ENCODE measurements at regions not wholly inside any gene's neighbourhood (a gene's known extent, or its start where the extent isn't known, plus 50 kb on each side); places are given as distances from the start of the nearest gene placed in this dataset.

GRCh38 chr1:234990328-234990675 is 138.3 kb downstream of the TOMM20 start:
- no peaks in the 10 kb centered on the region for H3K27me3 ChIP-seq (ENCODE audit: control insufficient read depth, insufficient read depth, low read length)
- H3K9ac ChIP-seq (ENCODE audit: low read depth, low read length) = no peak overlapping the region
- H3K9me3 ChIP-seq (ENCODE audit: control insufficient read depth, insufficient read depth, low read length) = no peaks in the 10 kb centered on the region
- H3K4me3 ChIP-seq (ENCODE audit: low read depth, low read length) = no peak overlapping the region
- H3K36me3 ChIP-seq (ENCODE audit: control insufficient read depth, insufficient read depth, low read length) = no peaks in the 10 kb centered on the region
- no peaks in the 10 kb centered on the region for H3K4me1 ChIP-seq (ENCODE audit: control insufficient read depth, insufficient read depth, low read length)

GRCh38 chr1:234989479-234990327 is 138.9 kb downstream of the TOMM20 start:
- H3K36me3 ChIP-seq (ENCODE audit: control insufficient read depth, insufficient read depth, low read length) = no peaks in the 10 kb centered on the region
- H3K4me1 ChIP-seq (ENCODE audit: control insufficient read depth, insufficient read depth, low read length) = no peaks in the 10 kb centered on the region
- no peak overlapping the region for H3K9ac ChIP-seq (ENCODE audit: low read depth, low read length)
- H3K9me3 ChIP-seq (ENCODE audit: control insufficient read depth, insufficient read depth, low read length) = no peaks in the 10 kb centered on the region
- no peak overlapping the region for H3K4me3 ChIP-seq (ENCODE audit: low read depth, low read length)
- H3K27me3 ChIP-seq (ENCODE audit: control insufficient read depth, insufficient read depth, low read length) = no peaks in the 10 kb centered on the region

- no peak overlapping the region for H3K9ac ChIP-seq (ENCODE audit: low read depth, low read length)
- H3K4me1 ChIP-seq (ENCODE audit: control insufficient read depth, insufficient read depth, low read length) = no peaks in the 10 kb centered on the region
- no peaks in the 10 kb centered on the region for H3K9me3 ChIP-seq (ENCODE audit: control insufficient read depth, insufficient read depth, low read length)
- H3K27me3 ChIP-seq (ENCODE audit: control insufficient read depth, insufficient read depth, low read length) = no peaks in the 10 kb centered on the region
- H3K4me3 ChIP-seq (ENCODE audit: low read depth, low read length) = no peak overlapping the region
- no peaks in the 10 kb centered on the region for H3K36me3 ChIP-seq (ENCODE audit: control insufficient read depth, insufficient read depth, low read length)
Measured at GRCh38 chr1:234989019-234989418, 139.6 kb downstream of the TOMM20 start.

- no peaks in the 10 kb centered on the region for H3K27me3 ChIP-seq (ENCODE audit: control insufficient read depth, insufficient read depth, low read length)
Measured at GRCh38 chr1:234988536-234988935, 140.1 kb downstream of the TOMM20 start.

GRCh38 chr1:234988155-234988517 is 140.5 kb downstream of the TOMM20 start:
- Histone ChIP-seq H3K9me3 (ENCODE audit: control insufficient read depth, insufficient read depth, low read length) (no peaks in the 10 kb centered on the region), H3K9ac (ENCODE audit: low read depth, low read length) (no peak overlapping the region), H3K4me1 (ENCODE audit: control insufficient read depth, insufficient read depth, low read length) (no peaks in the 10 kb centered on the region), H3K4me3 (ENCODE audit: low read depth, low read length) (no peak overlapping the region), H3K36me3 (ENCODE audit: control insufficient read depth, insufficient read depth, low read length) (no peaks in the 10 kb centered on the region), H3K27me3 (ENCODE audit: control insufficient read depth, insufficient read depth, low read length) (no peaks in the 10 kb centered on the region)

More at GRCh38 chr1:234988536-234988935, 140.1 kb downstream of the TOMM20 start:
- no peak overlapping the region for H3K4me3 ChIP-seq (ENCODE audit: low read depth, low read length)
- H3K36me3 ChIP-seq (ENCODE audit: control insufficient read depth, insufficient read depth, low read length) = no peaks in the 10 kb centered on the region
- H3K9me3 ChIP-seq (ENCODE audit: control insufficient read depth, insufficient read depth, low read length) = no peaks in the 10 kb centered on the region
- H3K4me1 ChIP-seq (ENCODE audit: control insufficient read depth, insufficient read depth, low read length) = no peaks in the 10 kb centered on the region
- no peak overlapping the region for H3K9ac ChIP-seq (ENCODE audit: low read depth, low read length)

- no peaks in the 10 kb centered on the region for H3K27me3 ChIP-seq (ENCODE audit: control insufficient read depth, insufficient read depth, low read length)
- H3K9me3 ChIP-seq (ENCODE audit: control insufficient read depth, insufficient read depth, low read length) = no peaks in the 10 kb centered on the region
- H3K36me3 ChIP-seq (ENCODE audit: control insufficient read depth, insufficient read depth, low read length) = no peaks in the 10 kb centered on the region
- H3K4me1 ChIP-seq (ENCODE audit: control insufficient read depth, insufficient read depth, low read length) = no peaks in the 10 kb centered on the region
- no peak overlapping the region for H3K9ac ChIP-seq (ENCODE audit: low read depth, low read length)
- no peak overlapping the region for H3K4me3 ChIP-seq (ENCODE audit: low read depth, low read length)
Measured at GRCh38 chr1:234987415-234988154, 141.1 kb downstream of the TOMM20 start.

GRCh38 chr1:234986750-234987414 is 141.8 kb downstream of the TOMM20 start:
- Histone ChIP-seq H3K4me3 (ENCODE audit: low read depth, low read length) (no peak overlapping the region), H3K27me3 (ENCODE audit: control insufficient read depth, insufficient read depth, low read length) (no peaks in the 10 kb centered on the region), H3K9ac (ENCODE audit: low read depth, low read length) (no peak overlapping the region), H3K9me3 (ENCODE audit: control insufficient read depth, insufficient read depth, low read length) (no peaks in the 10 kb centered on the region), H3K4me1 (ENCODE audit: control insufficient read depth, insufficient read depth, low read length) (no peaks in the 10 kb centered on the region), H3K36me3 (ENCODE audit: control insufficient read depth, insufficient read depth, low read length) (no peaks in the 10 kb centered on the region)

- no peak overlapping the region for H3K4me3 ChIP-seq (ENCODE audit: low read depth, low read length)
- H3K9ac ChIP-seq (ENCODE audit: low read depth, low read length) = no peak overlapping the region
- H3K36me3 ChIP-seq (ENCODE audit: control insufficient read depth, insufficient read depth, low read length) = no peaks in the 10 kb centered on the region
- H3K9me3 ChIP-seq (ENCODE audit: control insufficient read depth, insufficient read depth, low read length) = no peaks in the 10 kb centered on the region
- no peaks in the 10 kb centered on the region for H3K4me1 ChIP-seq (ENCODE audit: control insufficient read depth, insufficient read depth, low read length)
- H3K27me3 ChIP-seq (ENCODE audit: control insufficient read depth, insufficient read depth, low read length) = no peaks in the 10 kb centered on the region
Measured at GRCh38 chr1:234985516-234986294, 142.9 kb downstream of the TOMM20 start.

GRCh38 chr1:234985007-234985370 is 143.6 kb downstream of the TOMM20 start:
- no peak overlapping the region for H3K4me3 ChIP-seq (ENCODE audit: low read depth, low read length)
- H3K9ac ChIP-seq (ENCODE audit: low read depth, low read length) = no peak overlapping the region
- no peaks in the 10 kb centered on the region for H3K9me3 ChIP-seq (ENCODE audit: control insufficient read depth, insufficient read depth, low read length)
- no peaks in the 10 kb centered on the region for H3K4me1 ChIP-seq (ENCODE audit: control insufficient read depth, insufficient read depth, low read length)
- H3K36me3 ChIP-seq (ENCODE audit: control insufficient read depth, insufficient read depth, low read length) = no peaks in the 10 kb centered on the region
- H3K27me3 ChIP-seq (ENCODE audit: control insufficient read depth, insufficient read depth, low read length) = no peaks in the 10 kb centered on the region

- Histone ChIP-seq H3K4me3 (ENCODE audit: low read depth, low read length) (no peak overlapping the region), H3K9ac (ENCODE audit: low read depth, low read length) (no peak overlapping the region), H3K9me3 (ENCODE audit: control insufficient read depth, insufficient read depth, low read length) (no peaks in the 10 kb centered on the region), H3K27me3 (ENCODE audit: control insufficient read depth, insufficient read depth, low read length) (no peaks in the 10 kb centered on the region), H3K4me1 (ENCODE audit: control insufficient read depth, insufficient read depth, low read length) (no peaks in the 10 kb centered on the region), H3K36me3 (ENCODE audit: control insufficient read depth, insufficient read depth, low read length) (no peaks in the 10 kb centered on the region)
Measured at GRCh38 chr1:234983564-234984238, 144.9 kb downstream of the TOMM20 start.

- H3K36me3 ChIP-seq (ENCODE audit: control insufficient read depth, insufficient read depth, low read length) = no peaks in the 10 kb centered on the region
- H3K9me3 ChIP-seq (ENCODE audit: control insufficient read depth, insufficient read depth, low read length) = no peaks in the 10 kb centered on the region
- no peaks in the 10 kb centered on the region for H3K27me3 ChIP-seq (ENCODE audit: control insufficient read depth, insufficient read depth, low read length)
- H3K9ac ChIP-seq (ENCODE audit: low read depth, low read length) = no peak overlapping the region
- no peaks in the 10 kb centered on the region for H3K4me1 ChIP-seq (ENCODE audit: control insufficient read depth, insufficient read depth, low read length)
- H3K4me3 ChIP-seq (ENCODE audit: low read depth, low read length) = no peak overlapping the region
Measured at GRCh38 chr1:234981758-234982157, 146.9 kb downstream of the TOMM20 start.

Measured in iPS-15b (cell line).